HepG2 (cell line): ENCODE measurements at regions not wholly inside any gene's neighbourhood (a gene's known extent, or its start where the extent isn't known, plus 50 kb on each side); places are given as distances from the start of the nearest gene placed in this dataset.
A peak's percentile ranks its signal among the peaks of the same experiment; 100 is the strongest.
"Not testable (repeated sequence)": the region's sequence is repeated elsewhere in the genome, so short reads cannot be mapped to it uniquely, and the experiment has no call there.

Experiments
- ATAC-seq: fragments of 200-7000 bp; cut with Tn5 transposase; 3 replicates; pipeline ENCODE4 v1.9.1; 2020; ENCODE audit warnings: mild to moderate bottlenecking, moderate library complexity
- BruUV-seq: library from RNA; stranded (reverse); fragments of 400-500 nt; replicated peaks from 2 replicates; lab custom pipeline; 2021; lab: Mats Ljungman, UMichigan
- CTCF ChIA-PET: fragments of 300-600 bp; formaldehyde crosslinking; extraction: SDS; loops from one replicate; lab custom pipeline; 2021; ENCODE audit warnings: low total read pairs, inconsistent platforms, low intra/inter-chr PET ratio; lab: Yijun Ruan, JAX
- POLR2A ChIA-PET: fragments of 350-600 bp; sonication (Branson Sonifier 250); formaldehyde crosslinking; loops from one replicate; lab custom pipeline; 2020; ENCODE audit warnings: antibody characterized with exemption, inconsistent platforms; lab: Yijun Ruan, JAX
- DNase-seq: peaks from one replicate; pipeline ENCODE4 v3.0.0-alpha.2; 2015; ENCODE audit warnings: low spot score
- FAIRE-seq: peaks from 3 replicates; lab custom pipeline; 2011; peaks lifted over from hg19 to GRCh38; lab: Jason Lieb, UNC
- H2AFZ ChIP-seq: one replicate; pipeline ENCODE4 v1.6.1; 2011; ENCODE audit warnings: low read length, inconsistent platforms
- H3K27ac ChIP-seq: fragments of 300-600 bp; 3 replicates; pipeline ENCODE4 v1.8.0; 2011; ENCODE audit warnings: mixed run types, mild to moderate bottlenecking, mixed read lengths, low read length, inconsistent platforms; ENCODE audit not compliant: insufficient read depth; ENCODE audit errors: extremely low read length
- H3K27me3 ChIP-seq, 2 experiments: fragments of 200-600 bp in 1 of 2; 2 replicates in 1 of 2; 3 replicates in 1 of 2; pipeline versions ENCODE4 v1.6.0 to v1.8.0; 2011; ENCODE audit warnings: low read length in 2 of 2, mild to moderate bottlenecking in 2 of 2, moderate library complexity in 2 of 2, inconsistent platforms in 1 of 2; ENCODE audit not compliant: insufficient read depth in 2 of 2, control insufficient read depth in 1 of 2
- H3K36me3 ChIP-seq, 2 experiments: fragments of 200-600 bp in 1 of 2; replicated peaks in 1 of 2; 2 replicates in 1 of 2; 3 replicates in 1 of 2; pipeline versions ENCODE4 v1.5.1 to v1.8.0; 2011; ENCODE audit warnings: low read length in 2 of 2, inconsistent platforms in 1 of 2; ENCODE audit not compliant: insufficient read depth in 2 of 2, control insufficient read depth in 1 of 2
- H3K4me1 ChIP-seq: 2 replicates; pipeline ENCODE4 v1.5.1; 2012; ENCODE audit warnings: low read length, inconsistent platforms; ENCODE audit not compliant: insufficient read depth
- H3K4me2 ChIP-seq: 2 replicates; pipeline ENCODE4 v1.6.0; 2011; ENCODE audit warnings: low read depth, low read length, inconsistent platforms
- H3K4me3 ChIP-seq, 3 experiments: fragments of 200-600 bp in 1 of 3; sonication (generic), shearing (Covaris generic) in 1 of 3; replicated peaks in 1 of 3; 2 replicates each; pipeline ENCODE4 v1.5.1; 2011 to 2016; ENCODE audit warnings: low read length in 3 of 3, inconsistent platforms in 2 of 3, low read depth in 2 of 3, mild to moderate bottlenecking in 2 of 3, control low read depth in 1 of 3, mixed read lengths in 1 of 3; ENCODE audit not compliant: insufficient read depth in 1 of 3
- H3K79me2 ChIP-seq: one replicate; pipeline ENCODE4 v1.6.1; 2011; ENCODE audit warnings: low read length, inconsistent platforms; ENCODE audit not compliant: insufficient read depth
- H3K9ac ChIP-seq: 2 replicates; pipeline ENCODE4 v1.6.0; 2011; ENCODE audit warnings: mild to moderate bottlenecking, low read depth, low read length, inconsistent platforms; ENCODE audit not compliant: insufficient read depth
- H3K9me3 ChIP-seq: 2 replicates; pipeline ENCODE4 v1.5.1; 2012; ENCODE audit warnings: mild to moderate bottlenecking, low read length
- H4K20me1 ChIP-seq: 2 replicates; pipeline ENCODE4 v1.6.0; 2011; ENCODE audit warnings: inconsistent platforms, mild to moderate bottlenecking, low read length, moderate library complexity; ENCODE audit not compliant: insufficient read depth
- ATF7 ChIP-seq, 2 experiments: fragments of 450-650 bp in 1 of 2; sonication (generic) in 1 of 2; formaldehyde crosslinking in 1 of 2; IDR thresholded peaks; 2 replicates each; pipeline versions ENCODE4 v1.4.0 to v1.6.1; 2016 to 2020; ENCODE audit warnings: antibody characterized with exemption in 1 of 2, mild to moderate bottlenecking in 1 of 2, missing genetic modification reagents in 1 of 2
- CREB3 ChIP-seq: sonication (generic); formaldehyde crosslinking; IDR thresholded peaks from 2 replicates; pipeline ENCODE4 v1.5.0; 2020; ENCODE audit warnings: missing genetic modification reagents
- SMC3 ChIP-seq: IDR thresholded peaks from 2 replicates; pipeline ENCODE4 v1.6.1; 2011; ENCODE audit warnings: low read length, improper control_type of control experiment
- ZNF558 ChIP-seq: sonication (generic); formaldehyde crosslinking; IDR thresholded peaks from 2 replicates; pipeline ENCODE4 v1.9.0; 2022; ENCODE audit warnings: mild to moderate bottlenecking, missing genetic modification reagents, borderline replicate concordance
- WGBS: methylation state at CpG from one replicate; pipeline ENCODE4 v1.1.6; 2017; ENCODE audit warnings: low lambda C conversion rate; 5-methylcytosine and 5-hydroxymethylcytosine counted together
- in situ Hi-C: cut with HindIII; loops from 2 replicates; pipeline ENCODE4 v1.10.0; 2017; ENCODE audit warnings: low pct_unique_long_range_greater_than_20kb; ENCODE audit not compliant: extremely low pct_ligation_motif_present
- intact Hi-C: fragments of 100-400 bp; cut with micrococcal nuclease; formaldehyde crosslinking; loops from one replicate; pipeline ENCODE4 v1.10.0; 2022; ENCODE audit not compliant: unreplicated experiment

GRCh38 chr17:63223212-63223911, 222.7 kb downstream of the CYB561 start (continued):
- no peak for TF ChIP-seq CREB3 (CRISPR knock-in tag)

GRCh38 chr17:63224644-63225043, 221.5 kb downstream of the CYB561 start:
- H3K4me1 ChIP-seq, result no peaks in the 10 kb centered on the region
- H3K27ac ChIP-seq, result no peak overlapping the region
- no peak overlapping the region for H3K4me3 ChIP-seq
- POLR2A ChIA-PET, result no interaction called here
- BruUV-seq, result no TSS peak
- CTCF ChIA-PET, result no interaction called here
- no peak overlapping the region for H3K9ac ChIP-seq
- DNase-seq (no peak), ATAC-seq (no peak), FAIRE-seq (no peak)
- H2AFZ ChIP-seq, result no peak overlapping the region
- no peaks in the 10 kb centered on the region for H4K20me1 ChIP-seq
- no peaks in the 10 kb centered on the region for H3K79me2 ChIP-seq
- in situ Hi-C loops, result no loop called here
- H3K27me3 ChIP-seq, result no peaks in the 10 kb centered on the region
- intact Hi-C loops, result no loop called here
- no peaks in the 10 kb centered on the region for H3K36me3 ChIP-seq
- no peak for TF ChIP-seq SMC3
- no peak for TF ChIP-seq ZNF558 (CRISPR knock-in tag)
- TF ChIP-seq, all 625 proteins: peak for 0
- no peak overlapping the region for H3K4me2 ChIP-seq
- no peaks in the 10 kb centered on the region for H3K9me3 ChIP-seq

GRCh38 chr17:63226720-63227119, 219.4 kb downstream of the CYB561 start:
- H3K79me2 ChIP-seq; H3K4me3 ChIP-seq; H3K4me1 ChIP-seq; H4K20me1 ChIP-seq; CTCF ChIA-PET; in situ Hi-C loops; H3K9me3 ChIP-seq; BruUV-seq; POLR2A ChIA-PET; H2AFZ ChIP-seq; H3K4me2 ChIP-seq; DNase-seq; H3K27me3 ChIP-seq; H3K27ac ChIP-seq; intact Hi-C loops; FAIRE-seq; H3K36me3 ChIP-seq; H3K9ac ChIP-seq; ATAC-seq; TF ChIP-seq ATF7 (CRISPR knock-in tag; IDR thresholded peaks at IDR 0.05): not testable (repeated sequence)
- TF ChIP-seq ATF7 (IDR thresholded peaks at IDR 0.05), result peak; percentile 75

- POLR2A ChIA-PET, H2AFZ ChIP-seq, H3K4me3 ChIP-seq, FAIRE-seq, H3K36me3 ChIP-seq, intact Hi-C loops, CTCF ChIA-PET, H3K4me1 ChIP-seq, H4K20me1 ChIP-seq, DNase-seq, BruUV-seq, H3K27me3 ChIP-seq, ATAC-seq, in situ Hi-C loops, H3K9me3 ChIP-seq, H3K9ac ChIP-seq, H3K27ac ChIP-seq, H3K79me2 ChIP-seq, H3K4me2 ChIP-seq: not testable (repeated sequence)
- 0% methylated on average over 2 of the region's 2 CpGs for WGBS
These were observed 215.0 kb downstream of the CYB561 start for GRCh38 chr17:63231015-63231620.
